ENCODE measurements at regions not wholly inside any gene's neighbourhood (a gene's known extent, or its start where the extent isn't known, plus 50 kb on each side); places are given as distances from the start of the nearest gene placed in this dataset.

DNA sequence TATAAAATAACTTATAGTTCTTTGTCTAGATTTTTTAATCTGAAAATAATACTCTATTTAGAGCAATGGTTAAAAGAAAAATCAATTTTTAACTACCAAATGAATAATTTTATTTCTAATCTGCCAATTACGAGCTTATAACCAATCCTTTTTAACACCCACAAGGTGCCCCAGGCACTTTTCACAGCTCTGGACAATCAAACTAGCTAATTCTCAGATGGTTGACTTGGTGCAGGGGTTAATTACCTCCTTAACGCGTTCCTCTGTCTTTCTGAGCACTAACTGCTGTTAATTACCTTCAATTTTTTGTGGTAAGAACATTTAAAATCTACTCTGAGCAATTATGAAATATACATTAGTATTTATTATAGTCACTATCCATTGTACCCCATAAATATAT, 109.6 kb upstream of the PJA2 start:
- intact Hi-C loops (cut with micrococcal nuclease): no loop called here
- no peak overlapping the region for H3K27ac Mint-ChIP-seq
- H3K4me1 Mint-ChIP-seq (ENCODE audit: low read depth): no peaks in the 10 kb centered on the region
- ChIA-PET POLR2A (no interaction called here), CTCF (no interaction called here)
- no peak for DNase-seq
- no peaks in the 10 kb centered on the region for H3K9me3 Mint-ChIP-seq
- peaks cover 3% of the 10 kb centered on the region for H3K27me3 Mint-ChIP-seq
- no peak overlapping the region for H3K4me3 Mint-ChIP-seq
- H3K36me3 Mint-ChIP-seq: no peaks in the 10 kb centered on the region

DNA sequence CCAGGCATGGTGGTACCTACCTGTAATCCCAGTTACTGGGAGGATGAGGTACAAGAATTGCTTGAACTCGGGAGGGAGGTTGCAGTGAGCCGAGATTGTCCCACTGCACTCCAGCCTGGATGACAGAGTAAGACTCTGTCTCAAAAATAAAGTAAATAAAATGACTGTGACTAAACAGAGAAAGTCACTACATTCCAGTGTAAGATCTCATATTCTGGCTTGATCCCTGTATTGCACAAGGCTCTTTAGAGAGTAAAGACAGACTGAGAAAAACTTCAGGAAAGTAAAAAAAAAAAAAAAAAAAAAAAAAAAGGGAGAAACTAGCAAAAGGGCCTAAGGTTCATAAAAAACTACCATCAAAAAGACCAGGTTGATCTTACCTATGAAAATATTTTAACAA, 106.6 kb upstream of the PJA2 start:
- DNase-seq: no peak
- no peaks in the 10 kb centered on the region for H3K36me3 Mint-ChIP-seq
- H3K9me3 Mint-ChIP-seq: no peaks in the 10 kb centered on the region
- CTCF ChIA-PET: no interaction called here
- no peaks in the 10 kb centered on the region for H3K27me3 Mint-ChIP-seq
- no peak overlapping the region for H3K27ac Mint-ChIP-seq
- intact Hi-C loops (cut with micrococcal nuclease): no loop called here
- no peak overlapping the region for H3K4me3 Mint-ChIP-seq
- no peaks in the 10 kb centered on the region for H3K4me1 Mint-ChIP-seq (ENCODE audit: low read depth)
- POLR2A ChIA-PET: no interaction called here

DNA sequence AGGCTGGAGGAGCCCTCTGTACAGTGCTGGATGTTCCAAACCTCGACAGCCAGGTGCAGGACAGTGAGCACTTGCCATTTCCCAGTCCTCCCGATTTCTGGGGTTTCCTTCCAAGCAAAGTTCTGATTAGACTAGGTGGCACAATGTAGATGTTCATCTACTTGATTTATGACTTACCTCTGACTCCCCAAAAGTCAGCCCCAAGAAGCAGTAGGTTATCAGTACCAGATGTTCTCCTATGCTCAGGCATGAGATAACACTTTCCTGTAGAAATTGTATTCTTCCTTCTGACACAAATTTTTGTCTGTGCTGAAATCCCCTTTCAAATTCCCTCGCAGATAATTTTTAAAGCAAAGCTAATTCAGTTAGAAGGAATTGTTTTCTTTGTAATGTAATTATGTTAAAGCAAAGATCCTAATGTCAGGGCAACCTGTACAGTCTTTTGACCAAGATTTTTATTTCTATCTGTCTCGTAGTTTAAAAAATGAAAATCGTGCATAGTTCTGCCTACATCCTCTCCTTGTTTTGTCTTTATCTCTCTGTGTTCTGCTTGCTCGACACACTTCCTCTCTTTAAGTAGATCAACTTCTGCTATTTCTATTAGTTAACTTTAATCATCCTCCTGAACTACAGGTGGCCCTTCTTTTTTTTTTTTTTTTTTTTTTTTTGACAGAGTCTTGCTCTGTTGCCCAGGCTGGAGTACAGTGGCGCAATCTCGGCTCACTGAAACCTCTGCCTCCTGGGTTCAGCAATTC, 102.4 kb upstream of the PJA2 start:
- CTCF ChIA-PET: no interaction called here
- Mint-ChIP-seq H3K27ac (no peak overlapping the region), H3K4me3 (no peak overlapping the region), H3K4me1 (ENCODE audit: low read depth) (no peaks in the 10 kb centered on the region), H3K9me3 (no peaks in the 10 kb centered on the region), H3K27me3 (no peaks in the 10 kb centered on the region), H3K36me3 (no peaks in the 10 kb centered on the region)
- POLR2A ChIA-PET: no interaction called here
- intact Hi-C loops (cut with micrococcal nuclease): no loop called here
- no peak for DNase-seq

DNA sequence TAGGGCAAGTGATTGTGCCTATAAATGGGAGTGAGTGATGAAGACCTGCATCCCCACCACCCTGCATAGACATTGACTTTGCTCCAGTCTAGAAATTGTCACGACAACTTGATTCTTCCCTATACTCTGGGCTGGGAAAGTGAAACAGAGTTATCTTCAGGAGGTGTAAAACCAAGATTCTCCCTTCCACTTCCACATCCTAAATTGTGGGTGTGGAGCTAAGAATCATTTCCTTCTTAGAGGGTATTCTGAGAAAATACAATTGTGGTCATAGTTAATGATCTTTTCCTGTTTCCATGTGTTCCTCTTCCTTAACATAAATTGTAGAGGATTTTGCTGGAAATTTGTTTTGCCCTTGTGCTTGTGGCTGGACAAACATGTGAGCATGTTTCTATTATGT, 96.8 kb upstream of the PJA2 start:
- DNase-seq: no peak
- Mint-ChIP-seq H3K4me1 (ENCODE audit: low read depth) (no peaks in the 10 kb centered on the region), H3K27ac (no peak overlapping the region), H3K4me3 (no peak overlapping the region), H3K36me3 (no peaks in the 10 kb centered on the region), H3K27me3 (no peaks in the 10 kb centered on the region), H3K9me3 (no peaks in the 10 kb centered on the region)
- intact Hi-C loops (cut with micrococcal nuclease): no loop called here
- ChIA-PET CTCF (no interaction called here), POLR2A (no interaction called here)

DNA sequence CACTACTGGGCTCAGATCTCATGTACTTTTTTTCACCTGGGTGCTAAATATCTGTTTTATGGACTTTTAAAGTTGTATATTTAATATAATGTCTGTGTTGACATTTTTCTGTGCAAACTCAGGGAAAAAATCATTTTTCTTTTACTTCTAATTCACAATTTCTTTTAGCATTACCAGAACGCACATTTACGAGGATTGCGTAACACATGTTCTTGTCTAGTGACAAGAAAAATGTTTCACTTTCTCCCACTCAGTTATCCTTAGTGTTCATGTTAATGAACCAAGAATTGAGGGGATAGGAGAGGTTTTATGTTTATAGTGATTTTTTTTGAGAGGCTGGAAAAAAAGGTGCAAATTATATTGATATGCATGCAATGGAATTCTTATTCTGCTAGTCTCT, 86.3 kb upstream of the PJA2 start:
- peaks cover 6% of the 10 kb centered on the region for H3K27me3 Mint-ChIP-seq
- ChIA-PET POLR2A (no interaction called here), CTCF (no interaction called here)
- no peaks in the 10 kb centered on the region for H3K4me1 Mint-ChIP-seq (ENCODE audit: low read depth)
- H3K27ac Mint-ChIP-seq: no peak overlapping the region
- no peak overlapping the region for H3K4me3 Mint-ChIP-seq
- no peaks in the 10 kb centered on the region for H3K36me3 Mint-ChIP-seq
- DNase-seq: no peak
- intact Hi-C loops (cut with micrococcal nuclease): no loop called here
- no peaks in the 10 kb centered on the region for H3K9me3 Mint-ChIP-seq

DNA sequence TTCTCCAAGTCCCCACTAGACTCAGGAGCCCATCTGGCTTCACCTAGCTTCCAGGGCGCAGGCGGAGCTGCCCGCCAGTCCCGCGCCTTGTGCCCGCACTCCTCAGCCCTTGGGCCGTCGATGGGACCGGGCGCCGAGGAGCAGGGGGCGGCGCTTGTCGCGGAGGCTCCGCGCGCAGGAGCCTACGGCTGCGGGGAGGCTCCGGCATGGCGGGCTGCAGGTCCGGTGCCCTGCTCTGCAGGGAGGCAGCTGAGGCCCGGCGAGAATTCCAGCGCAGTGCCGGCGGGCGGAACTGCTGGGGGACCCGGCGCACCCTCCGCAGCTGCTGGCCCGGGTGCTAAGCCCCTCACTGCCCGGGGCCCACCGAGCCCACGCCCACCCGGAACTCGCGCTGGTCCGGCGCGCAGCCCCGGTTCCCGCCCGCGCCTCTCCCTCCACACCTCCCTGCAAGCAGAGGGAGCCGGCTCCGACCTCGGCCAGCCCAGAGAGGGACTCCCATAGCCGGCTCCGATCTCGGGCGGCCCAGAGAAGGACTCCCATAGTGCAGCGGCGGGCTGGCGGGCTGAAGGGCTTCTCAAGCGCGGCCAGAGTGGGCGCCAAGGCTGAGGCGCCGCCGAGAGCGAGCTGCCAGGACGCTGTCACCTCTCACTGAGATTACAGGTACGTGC, 78.1 kb upstream of the PJA2 start:
- H3K36me3 Mint-ChIP-seq: no peaks in the 10 kb centered on the region
- POLR2A ChIA-PET: no interaction called here

DNA sequence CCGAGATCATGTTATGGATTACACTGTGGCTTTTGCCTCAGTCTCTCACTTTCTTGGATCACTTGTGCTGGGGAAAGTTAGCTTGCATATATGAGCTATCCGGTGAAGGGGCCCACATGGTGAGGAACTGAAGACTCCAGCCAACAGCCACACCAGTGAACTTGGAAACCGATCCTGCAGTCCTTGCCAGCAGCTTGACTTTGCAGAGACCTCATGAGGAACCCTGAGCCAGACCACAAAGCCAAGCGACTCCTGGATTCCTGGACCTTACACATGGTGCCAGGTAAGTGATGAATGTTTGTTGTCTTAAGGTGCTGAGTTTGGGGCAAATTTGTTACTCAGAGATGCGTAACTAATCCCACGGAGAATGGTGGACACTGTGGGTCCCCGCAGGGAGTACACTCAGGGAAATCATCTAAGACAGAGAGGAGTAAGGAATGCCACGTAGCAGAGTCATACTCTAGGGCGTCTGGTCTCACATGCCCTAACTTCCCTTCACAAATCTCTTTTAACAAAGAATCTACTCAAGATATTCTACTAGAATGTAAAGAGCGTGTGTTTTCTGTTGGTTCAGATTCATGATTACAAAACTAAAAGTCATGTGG, 76.5 kb upstream of the PJA2 start:
- no peak for DNase-seq
- intact Hi-C loops (cut with micrococcal nuclease): no loop called here
- H3K36me3 Mint-ChIP-seq: no peaks in the 10 kb centered on the region
- CTCF ChIA-PET: no interaction called here
- H3K9me3 Mint-ChIP-seq: no peaks in the 10 kb centered on the region
- no peak overlapping the region for H3K27ac Mint-ChIP-seq
- H3K4me1 Mint-ChIP-seq (ENCODE audit: low read depth): no peaks in the 10 kb centered on the region
- H3K4me3 Mint-ChIP-seq: no peak overlapping the region
- POLR2A ChIA-PET: interaction anchor here (0.8 kb wide), 1 partner anchor 202 kb away, joined by 3 read pairs; no protein-coding TSS in a partner anchor
- peaks cover 10% of the 10 kb centered on the region for H3K27me3 Mint-ChIP-seq

More for the DNA sequence above, 78.1 kb upstream of the PJA2 start:
- Mint-ChIP-seq H3K4me3 (no peak overlapping the region), H3K4me1 (ENCODE audit: low read depth) (no peaks in the 10 kb centered on the region), H3K27me3 (peaks cover 15% of the 10 kb centered on the region), H3K9me3 (no peaks in the 10 kb centered on the region), H3K27ac (no peak overlapping the region)
- CTCF ChIA-PET: no interaction called here
- intact Hi-C loops (cut with micrococcal nuclease): no loop called here
- no peak for DNase-seq

DNA sequence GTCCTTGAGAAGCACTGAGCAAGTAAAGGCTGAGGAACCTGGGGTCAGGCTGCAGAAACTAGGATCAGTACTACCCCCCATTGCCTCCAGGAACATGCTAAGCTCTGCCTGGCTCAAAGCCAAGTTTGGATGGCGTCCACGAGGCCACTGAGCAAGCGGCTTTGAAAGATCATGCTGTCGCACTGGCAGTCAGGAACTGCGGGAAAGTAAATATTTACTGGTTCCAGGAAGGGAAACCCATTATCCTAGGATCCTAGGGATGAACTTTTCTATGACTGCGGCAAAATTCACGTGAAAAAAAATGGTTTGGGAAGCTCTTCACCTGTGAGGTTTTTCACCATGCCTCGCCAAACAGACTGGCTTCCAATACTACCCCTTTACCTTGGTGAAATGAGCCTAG, 75.3 kb upstream of the PJA2 start:
- Mint-ChIP-seq H3K9me3 (no peaks in the 10 kb centered on the region), H3K27me3 (peaks cover 8% of the 10 kb centered on the region), H3K36me3 (no peaks in the 10 kb centered on the region), H3K27ac (no peak overlapping the region), H3K4me1 (ENCODE audit: low read depth) (no peaks in the 10 kb centered on the region), H3K4me3 (no peak overlapping the region)
- CTCF ChIA-PET: no interaction called here
- intact Hi-C loops (cut with micrococcal nuclease): no loop called here
- DNase-seq: no peak
- POLR2A ChIA-PET: no interaction called here

DNA sequence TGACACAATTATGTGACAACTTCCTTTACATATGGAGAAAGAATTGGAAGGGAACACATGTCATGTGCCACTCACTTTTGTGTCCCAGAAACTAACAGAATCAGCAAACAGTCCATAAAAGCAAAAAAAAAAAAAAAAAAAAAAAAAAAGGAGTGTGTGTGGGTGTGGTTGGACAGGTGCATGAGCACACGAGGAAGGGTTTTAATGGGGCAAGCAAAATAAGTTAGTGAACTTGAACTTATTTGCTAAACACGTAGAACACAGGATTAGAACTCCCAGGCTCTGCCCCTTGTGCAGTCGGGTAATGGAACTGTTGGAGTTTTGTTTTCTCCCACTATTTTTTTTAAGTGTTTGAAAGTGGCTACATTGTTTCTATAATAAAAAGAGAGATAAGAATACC, 74.8 kb upstream of the PJA2 start:
- Mint-ChIP-seq H3K4me3 (no peak overlapping the region), H3K27ac (no peak overlapping the region), H3K36me3 (no peaks in the 10 kb centered on the region), H3K4me1 (ENCODE audit: low read depth) (no peaks in the 10 kb centered on the region), H3K9me3 (no peaks in the 10 kb centered on the region), H3K27me3 (peaks cover 8% of the 10 kb centered on the region)
- CTCF ChIA-PET: no interaction called here
- DNase-seq: no peak
- POLR2A ChIA-PET: no interaction called here
- intact Hi-C loops (cut with micrococcal nuclease): no loop called here

DNA sequence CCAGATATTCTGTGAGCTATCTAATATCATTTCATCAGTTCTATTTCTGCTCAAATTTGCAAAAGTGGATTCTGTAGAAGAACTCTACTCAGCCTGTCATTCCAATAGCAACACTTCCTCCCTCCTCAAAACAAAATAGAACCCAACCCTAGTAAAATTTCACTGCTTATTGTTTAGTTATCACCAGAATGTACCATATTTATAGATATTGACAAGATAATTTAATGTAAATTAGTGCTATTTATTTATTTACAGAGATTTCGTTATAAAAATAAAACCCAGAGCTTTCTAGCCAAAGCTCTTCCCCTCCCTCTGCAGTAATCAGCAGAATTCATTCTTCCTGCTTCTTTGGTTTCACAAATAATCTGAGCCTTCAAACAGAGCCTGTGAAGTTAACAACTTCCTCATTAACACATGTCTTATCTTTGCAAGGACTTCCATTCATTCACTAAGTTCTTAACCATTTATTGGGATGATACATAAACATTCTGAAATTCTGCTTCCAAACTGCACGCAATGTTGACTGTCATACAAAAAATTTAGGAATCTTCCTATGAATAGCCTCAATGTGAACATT, 73.7 kb upstream of the PJA2 start:
- no peak for DNase-seq
- Mint-ChIP-seq H3K36me3 (no peaks in the 10 kb centered on the region), H3K9me3 (no peaks in the 10 kb centered on the region), H3K27ac (no peak overlapping the region), H3K4me1 (ENCODE audit: low read depth) (no peaks in the 10 kb centered on the region), H3K27me3 (peaks cover 6% of the 10 kb centered on the region), H3K4me3 (no peak overlapping the region)
- ChIA-PET CTCF (no interaction called here), POLR2A (no interaction called here)
- intact Hi-C loops (cut with micrococcal nuclease): no loop called here

DNA sequence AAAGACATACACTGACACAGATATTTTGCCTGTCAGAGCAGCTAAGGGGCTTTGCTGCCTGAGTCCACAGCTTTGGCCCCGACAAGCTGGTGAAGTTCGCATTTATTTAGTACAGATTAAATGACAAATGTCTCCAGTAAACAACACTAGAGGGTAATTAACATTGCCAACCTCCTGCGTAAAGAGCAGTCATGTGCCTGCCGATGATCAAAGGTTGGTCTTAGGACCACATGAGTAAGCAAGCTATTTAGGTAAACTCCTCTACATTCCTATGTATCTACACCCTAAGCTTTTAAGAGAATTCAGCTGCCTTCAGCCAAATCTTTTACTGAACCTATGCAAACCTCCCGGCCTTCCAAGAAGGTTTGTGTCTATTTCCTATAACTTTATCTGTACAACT, 73.0 kb upstream of the PJA2 start:
- CTCF ChIA-PET: interaction anchor here (0.6 to 0.9 kb wide), 2 partner anchors 148 to 842 kb away, joined by 3 to 5 read pairs; no protein-coding TSS in a partner anchor
- H3K4me1 Mint-ChIP-seq (ENCODE audit: low read depth): no peaks in the 10 kb centered on the region
- H3K27me3 Mint-ChIP-seq: peaks cover 6% of the 10 kb centered on the region
- H3K4me3 Mint-ChIP-seq: no peak overlapping the region
- H3K27ac Mint-ChIP-seq: no peak overlapping the region
- no peak for DNase-seq
- no peaks in the 10 kb centered on the region for H3K36me3 Mint-ChIP-seq
- POLR2A ChIA-PET: no interaction called here
- intact Hi-C loops (cut with micrococcal nuclease): no loop called here
- no peaks in the 10 kb centered on the region for H3K9me3 Mint-ChIP-seq

DNA sequence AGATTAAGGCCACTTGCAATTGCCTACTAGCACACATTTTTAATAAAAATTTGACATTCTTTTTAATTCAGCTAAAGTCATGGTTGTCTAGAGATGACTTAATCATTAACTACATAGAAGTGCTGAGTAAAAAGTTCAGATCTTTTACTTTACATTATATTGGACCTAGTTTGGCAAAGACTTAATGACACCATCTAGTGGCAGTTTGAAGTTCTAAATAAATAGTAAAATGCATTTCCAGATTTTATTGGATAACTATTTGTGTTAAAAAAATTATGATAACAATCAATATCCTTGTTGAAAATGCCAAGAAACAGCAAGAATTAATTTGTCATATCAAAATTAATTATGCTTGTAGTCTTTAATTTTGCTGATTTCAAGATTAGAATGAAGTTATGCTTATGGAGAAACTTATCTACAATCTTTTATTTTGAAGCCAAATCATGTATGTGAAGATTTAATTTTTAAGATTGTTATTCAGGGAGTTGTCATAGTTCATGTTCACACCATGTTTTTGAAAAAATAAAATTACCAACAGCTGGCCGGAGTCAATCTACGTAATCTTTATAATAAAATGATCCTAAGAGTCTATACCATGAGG, 69.6 kb upstream of the PJA2 start:
- Mint-ChIP-seq H3K27ac (no peak overlapping the region), H3K27me3 (peaks cover 11% of the 10 kb centered on the region), H3K36me3 (no peaks in the 10 kb centered on the region), H3K4me3 (no peak overlapping the region), H3K4me1 (ENCODE audit: low read depth) (no peaks in the 10 kb centered on the region), H3K9me3 (no peaks in the 10 kb centered on the region)
- intact Hi-C loops (cut with micrococcal nuclease): loop anchor here (1.0 to 5.0 kb wide), 2 partner anchors 837 to 957 kb away; no protein-coding TSS in a partner anchor
- DNase-seq: no peak
- ChIA-PET POLR2A (no interaction called here), CTCF (interaction anchor here (1.8 to 2.2 kb wide), 2 partner anchors 12 to 837 kb away, joined by 8 to 10 read pairs; no protein-coding TSS in a partner anchor)
